ENCODE measurements at regions not wholly inside any gene's neighbourhood (a gene's known extent, or its start where the extent isn't known, plus 50 kb on each side); places are given as distances from the start of the nearest gene placed in this dataset.

- Histone ChIP-seq H3K9me3 (ENCODE audit: insufficient read depth, low read depth, low read length) (no peaks in the 10 kb centered on the region), H3K9ac (ENCODE audit: low read length) (no peak overlapping the region), H3K4me2 (ENCODE audit: low read length) (no peak overlapping the region), H3K79me2 (ENCODE audit: insufficient read depth, low read length) (no peaks in the 10 kb centered on the region), H3K4me1 (ENCODE audit: insufficient read depth, low read length) (no peaks in the 10 kb centered on the region), H4K20me1 (ENCODE audit: insufficient read depth, low read length) (no peaks in the 10 kb centered on the region), H3K27me3 (ENCODE audit: insufficient read depth, low read length) (peaks cover 5% of the 10 kb centered on the region), H3K27ac (ENCODE audit: low read depth, low read length) (no peak overlapping the region), H3K4me3 (ENCODE audit: insufficient read depth, low read depth, low read length) (no peak overlapping the region), H2AFZ (ENCODE audit: low read depth, low read length) (no peak overlapping the region), H3K36me3 (ENCODE audit: insufficient read depth, low read length) (no peaks in the 10 kb centered on the region)
- H3K27ac Mint-ChIP-seq (ENCODE audit: unreplicated experiment), result no peak overlapping the region
- TF ChIP-seq CTCF (IDR thresholded peaks at IDR 0.05; ENCODE audit: insufficient read depth, low read depth, low read length) (no peak), EZH2 (IDR thresholded peaks at IDR 0.05; ENCODE audit: insufficient read depth, low read length) (no peak)
- peaks cover 7% of the 10 kb centered on the region for H3K27me3 Mint-ChIP-seq (ENCODE audit: low read depth, unreplicated experiment)
- H3K4me3 Mint-ChIP-seq (ENCODE audit: unreplicated experiment), result no peak overlapping the region
- FAIRE-seq (no peak), DNase-seq (ENCODE audit: low read depth) (no peak)
- H3K36me3 Mint-ChIP-seq (ENCODE audit: low read depth, unreplicated experiment), result no peaks in the 10 kb centered on the region
- H3K9me3 Mint-ChIP-seq (ENCODE audit: unreplicated experiment), result no peaks in the 10 kb centered on the region
- peaks cover 2% of the 10 kb centered on the region for H3K4me1 Mint-ChIP-seq (ENCODE audit: low read depth, unreplicated experiment)
These were observed 220.4 kb upstream of the PKDCC start for GRCh38 chr2:41827354-41827971.

GRCh38 chr2:41828052-41828643 is 219.7 kb upstream of the PKDCC start:
- Histone ChIP-seq H3K79me2 (ENCODE audit: insufficient read depth, low read length) (no peaks in the 10 kb centered on the region), H3K36me3 (ENCODE audit: insufficient read depth, low read length) (no peaks in the 10 kb centered on the region), H4K20me1 (ENCODE audit: insufficient read depth, low read length) (no peaks in the 10 kb centered on the region), H3K9me3 (ENCODE audit: insufficient read depth, low read depth, low read length) (no peaks in the 10 kb centered on the region), H3K4me2 (ENCODE audit: low read length) (no peak overlapping the region), H3K4me3 (ENCODE audit: insufficient read depth, low read depth, low read length) (no peak overlapping the region), H3K9ac (ENCODE audit: low read length) (no peak overlapping the region), H3K27ac (ENCODE audit: low read depth, low read length) (no peak overlapping the region), H3K4me1 (ENCODE audit: insufficient read depth, low read length) (no peaks in the 10 kb centered on the region), H3K27me3 (ENCODE audit: insufficient read depth, low read length) (peaks cover 5% of the 10 kb centered on the region), H2AFZ (ENCODE audit: low read depth, low read length) (no peak overlapping the region)
- Mint-ChIP-seq H3K4me3 (ENCODE audit: unreplicated experiment) (no peak overlapping the region), H3K27ac (ENCODE audit: unreplicated experiment) (no peak overlapping the region), H3K9me3 (ENCODE audit: unreplicated experiment) (no peaks in the 10 kb centered on the region), H3K36me3 (ENCODE audit: low read depth, unreplicated experiment) (no peaks in the 10 kb centered on the region), H3K27me3 (ENCODE audit: low read depth, unreplicated experiment) (peaks cover 7% of the 10 kb centered on the region), H3K4me1 (ENCODE audit: low read depth, unreplicated experiment) (peaks cover 2% of the 10 kb centered on the region)
- TF ChIP-seq CTCF (IDR thresholded peaks at IDR 0.05; ENCODE audit: insufficient read depth, low read depth, low read length), result no peak
- TF ChIP-seq EZH2 (IDR thresholded peaks at IDR 0.05; ENCODE audit: insufficient read depth, low read length), result no peak
- no peak for FAIRE-seq
- DNase-seq (ENCODE audit: low read depth), result no peak

DNA sequence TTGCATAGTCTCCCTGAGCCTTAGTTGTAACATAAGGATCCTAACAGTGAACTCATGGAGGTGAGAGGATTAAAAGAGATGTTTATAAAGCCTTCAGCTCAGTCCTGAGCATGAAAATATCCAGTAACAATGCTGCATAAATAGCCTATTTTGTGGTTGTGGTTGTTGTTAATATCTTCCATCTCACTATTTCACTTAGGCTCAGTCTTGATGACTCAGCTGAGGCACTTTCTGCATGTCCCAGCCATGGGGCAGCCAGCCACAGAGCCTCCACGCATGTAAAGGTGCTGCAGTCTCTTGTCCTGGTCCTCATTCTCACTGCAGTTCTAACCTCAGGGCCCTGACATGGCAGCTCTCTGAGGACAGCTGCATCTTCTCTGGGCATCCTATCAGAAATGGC is 218.8 kb upstream of the PKDCC start:
- Histone ChIP-seq H3K4me2 (ENCODE audit: low read length) (no peak overlapping the region), H3K9ac (ENCODE audit: low read length) (no peak overlapping the region), H3K9me3 (ENCODE audit: insufficient read depth, low read depth, low read length) (no peaks in the 10 kb centered on the region), H3K4me1 (ENCODE audit: insufficient read depth, low read length) (no peaks in the 10 kb centered on the region), H3K27me3 (ENCODE audit: insufficient read depth, low read length) (peaks cover 5% of the 10 kb centered on the region), H3K79me2 (ENCODE audit: insufficient read depth, low read length) (no peaks in the 10 kb centered on the region), H2AFZ (ENCODE audit: low read depth, low read length) (no peak overlapping the region), H3K36me3 (ENCODE audit: insufficient read depth, low read length) (no peaks in the 10 kb centered on the region), H3K27ac (ENCODE audit: low read depth, low read length) (no peak overlapping the region), H4K20me1 (ENCODE audit: insufficient read depth, low read length) (no peaks in the 10 kb centered on the region), H3K4me3 (ENCODE audit: insufficient read depth, low read depth, low read length) (no peak overlapping the region)
- DNase-seq (ENCODE audit: low read depth) (no peak), FAIRE-seq (no peak)
- Mint-ChIP-seq H3K27ac (ENCODE audit: unreplicated experiment) (no peak overlapping the region), H3K27me3 (ENCODE audit: low read depth, unreplicated experiment) (peaks cover 9% of the 10 kb centered on the region), H3K4me1 (ENCODE audit: low read depth, unreplicated experiment) (peaks cover 2% of the 10 kb centered on the region), H3K36me3 (ENCODE audit: low read depth, unreplicated experiment) (no peaks in the 10 kb centered on the region), H3K9me3 (ENCODE audit: unreplicated experiment) (no peaks in the 10 kb centered on the region), H3K4me3 (ENCODE audit: unreplicated experiment) (no peak overlapping the region)
- TF ChIP-seq EZH2 (IDR thresholded peaks at IDR 0.05; ENCODE audit: insufficient read depth, low read length), result no peak
- no peak for TF ChIP-seq CTCF (IDR thresholded peaks at IDR 0.05; ENCODE audit: insufficient read depth, low read depth, low read length)

Measured in astrocyte (in vitro differentiated cells and primary cell).